WTC11 (cell line): ENCODE measurements at regions not wholly inside any gene's neighbourhood (a gene's known extent, or its start where the extent isn't known, plus 50 kb on each side); places are given as distances from the start of the nearest gene placed in this dataset.

Experiments used
- ATAC-seq: fragments of 200-7000 bp; cut with Tn5 transposase; 2 replicates; pipeline ENCODE4 v1.10.0; 2021; ENCODE audit warnings: mild to moderate bottlenecking, moderate library complexity
- CTCF ChIA-PET: fragments of 300-600 bp; sonication (Branson Sonifier 250); formaldehyde crosslinking; loops from one replicate; lab custom pipeline; 2021; ENCODE audit warnings: antibody characterized with exemption; lab: Charles Lee
- POLR2A ChIA-PET: fragments of 350-600 bp; sonication (Branson Sonifier 250); formaldehyde crosslinking; loops from one replicate; lab custom pipeline; 2021; ENCODE audit warnings: antibody characterized with exemption; lab: Charles Lee
- DNase-seq: peaks from one replicate; pipeline ENCODE4 v3.0.0; 2021; ENCODE audit warnings: low spot score
- H3K27ac Mint-ChIP-seq: 2 replicates; pipeline ENCODE4 v1.8.0; 2021; ENCODE audit warnings: mixed read lengths
- H3K27me3 Mint-ChIP-seq: 2 replicates; pipeline ENCODE4 v1.8.0; 2021; ENCODE audit warnings: low read depth, mild to moderate bottlenecking, moderate library complexity, mixed read lengths
- H3K36me3 Mint-ChIP-seq: 2 replicates; pipeline ENCODE4 v1.8.0; 2021; ENCODE audit warnings: mixed read lengths
- H3K4me1 Mint-ChIP-seq: 2 replicates; pipeline ENCODE4 v1.8.0; 2022; ENCODE audit warnings: mixed read lengths
- H3K4me3 Mint-ChIP-seq: 2 replicates; pipeline ENCODE4 v1.8.0; 2021; ENCODE audit warnings: mild to moderate bottlenecking, moderate library complexity, mixed read lengths
- H3K9me3 Mint-ChIP-seq: 2 replicates; pipeline ENCODE4 v1.8.0; 2021; ENCODE audit warnings: mixed read lengths
- AR ChIP-seq: fragments of 250-450 bp; sonication (Bioruptor Pico); IDR thresholded peaks from 2 replicates; pipeline ENCODE4 v1.9.0; 2021; ENCODE audit warnings: mild to moderate bottlenecking
- ARID4B ChIP-seq: sonication (generic); formaldehyde crosslinking; IDR thresholded peaks from 2 replicates; pipeline ENCODE4 v1.8.0; 2023; ENCODE audit warnings: missing genetic modification reagents, mild to moderate bottlenecking, borderline replicate concordance
- ATF1 ChIP-seq: sonication (generic); formaldehyde crosslinking; IDR thresholded peaks from 2 replicates; pipeline ENCODE4 v1.8.1; 2023; ENCODE audit warnings: mild to moderate bottlenecking, moderate library complexity, missing genetic modification reagents
- CBFB ChIP-seq: sonication (generic); formaldehyde crosslinking; IDR thresholded peaks from 2 replicates; pipeline ENCODE4 v1.8.1; 2022; ENCODE audit warnings: mild to moderate bottlenecking, low read depth, missing genetic modification reagents
- ESRRA ChIP-seq: sonication (generic); formaldehyde crosslinking; IDR thresholded peaks from 2 replicates; pipeline ENCODE4 v1.8.1; 2022; ENCODE audit warnings: mild to moderate bottlenecking, missing genetic modification reagents, borderline replicate concordance
- FOXP1 ChIP-seq: sonication (generic); formaldehyde crosslinking; IDR thresholded peaks from 2 replicates; pipeline ENCODE4 v1.8.0; 2022; ENCODE audit warnings: missing genetic modification reagents, mild to moderate bottlenecking, moderate library complexity, borderline replicate concordance
- MAX ChIP-seq: sonication (generic); formaldehyde crosslinking; IDR thresholded peaks from 2 replicates; pipeline ENCODE4 v1.8.0; 2022; ENCODE audit warnings: mild to moderate bottlenecking, missing genetic modification reagents
- NFE2L1 ChIP-seq: sonication (generic); formaldehyde crosslinking; IDR thresholded peaks from 2 replicates; pipeline ENCODE4 v1.8.1; 2023; ENCODE audit warnings: missing genetic modification reagents
- NFYB ChIP-seq: sonication (generic); formaldehyde crosslinking; conservative IDR thresholded peaks from 2 replicates; pipeline ENCODE4 v1.8.0; 2022; ENCODE audit warnings: low read depth, missing genetic modification reagents
- USF1 ChIP-seq: sonication (generic); formaldehyde crosslinking; IDR thresholded peaks from 2 replicates; pipeline ENCODE4 v1.8.0; 2022; ENCODE audit warnings: mild to moderate bottlenecking, missing genetic modification reagents
- ZNF281 ChIP-seq: sonication (generic); formaldehyde crosslinking; IDR thresholded peaks from 2 replicates; pipeline ENCODE4 v1.8.0; 2023; ENCODE audit warnings: mild to moderate bottlenecking, missing genetic modification reagents
- ZNF425 ChIP-seq: fragments of 250-450 bp; sonication (Bioruptor Pico); conservative IDR thresholded peaks from 2 replicates; pipeline ENCODE4 v1.9.0; 2021; ENCODE audit warnings: mild to moderate bottlenecking
- ZSCAN18 ChIP-seq: fragments of 250-450 bp; sonication (Bioruptor Pico); IDR thresholded peaks from 2 replicates; pipeline ENCODE4 v2.1.2; 2022; ENCODE audit warnings: mild to moderate bottlenecking, moderate library complexity

GRCh38 chr4:179268791-179269190, 1826.6 kb upstream of the AGA start:
- peaks cover 14% of the 10 kb centered on the region for H3K36me3 Mint-ChIP-seq
- POLR2A ChIA-PET = interaction anchor here (1.1 kb wide), 1 partner anchor 275 kb away, joined by 3 read pairs; no protein-coding TSS in a partner anchor
- H3K9me3 Mint-ChIP-seq = peaks cover 19% of the 10 kb centered on the region
- H3K4me1 Mint-ChIP-seq = peaks cover 24% of the 10 kb centered on the region
- ATAC-seq (no peak), DNase-seq (no peak)
- no peak overlapping the region for H3K4me3 Mint-ChIP-seq
- TF ChIP-seq ZNF281 (CRISPR knock-in tag) (no peak), NFYB (no peak), USF1 (CRISPR knock-in tag) (no peak), ESRRA (CRISPR knock-in tag) (no peak), NFE2L1 (no peak), ATF1 (CRISPR knock-in tag) (no peak), CBFB (CRISPR knock-in tag) (no peak), FOXP1 (CRISPR knock-in tag) (no peak), ZNF425 (CRISPR knock-in tag) (no peak), ARID4B (CRISPR knock-in tag) (no peak), ZSCAN18 (no peak), AR (CRISPR knock-in tag) (no peak), MAX (CRISPR knock-in tag) (no peak)
- CTCF ChIA-PET = interaction anchor here (0.8 kb wide), 1 partner anchor 9 kb away, joined by 3 read pairs; no protein-coding TSS in a partner anchor
- no peak overlapping the region for H3K27ac Mint-ChIP-seq
- no peaks in the 10 kb centered on the region for H3K27me3 Mint-ChIP-seq
